HG03457 (cell line): ENCODE measurements at regions not wholly inside any gene's neighbourhood (a gene's known extent, or its start where the extent isn't known, plus 50 kb on each side); places are given as distances from the start of the nearest gene placed in this dataset.

ENCODE experiments used
- ATAC-seq: cut with Tn5 transposase; IDR thresholded peaks from one replicate; pipeline ENCODE4 v1.9.1; 2021; ENCODE audit warnings: moderate number of reproducible peaks; ENCODE audit not compliant: unreplicated experiment

- no peak for ATAC-seq
These were observed 534.7 kb downstream of the KLF12 start for GRCh38 chr13:73599232-73600128.

- no peak for ATAC-seq
These were observed 536.0 kb downstream of the KLF12 start for GRCh38 chr13:73598020-73598712.

- no peak for ATAC-seq
These were observed 537.6 kb downstream of the KLF5 start for GRCh38 chr13:73596382-73596781.

DNA sequence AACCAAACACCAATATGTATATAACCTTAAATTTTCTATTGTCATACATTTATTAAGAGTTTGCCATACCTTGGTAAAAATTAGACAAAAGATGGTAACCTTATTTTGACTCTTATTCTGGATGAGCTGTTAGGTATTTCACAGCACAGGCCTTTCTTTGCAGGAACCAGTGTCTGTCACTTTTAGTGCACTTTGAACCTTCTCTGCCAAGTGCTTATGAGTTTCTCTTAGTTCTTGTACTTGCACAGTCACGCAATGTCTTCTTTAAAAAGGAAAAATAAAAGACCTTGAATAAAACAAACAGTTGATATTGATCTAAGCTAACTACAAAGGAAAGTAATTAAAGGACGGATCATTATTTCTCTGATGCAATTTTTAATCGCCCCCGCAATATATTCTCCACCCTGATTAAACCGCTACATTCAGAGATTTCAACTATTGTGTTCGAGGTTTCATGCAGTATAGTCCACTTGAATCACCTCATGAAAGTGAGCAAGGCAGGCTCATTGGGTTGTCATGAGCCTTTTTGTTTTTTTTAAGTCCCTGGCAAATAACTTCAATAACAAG lies 534.5 kb downstream of the KLF5 start:
- no peak for ATAC-seq

DNA sequence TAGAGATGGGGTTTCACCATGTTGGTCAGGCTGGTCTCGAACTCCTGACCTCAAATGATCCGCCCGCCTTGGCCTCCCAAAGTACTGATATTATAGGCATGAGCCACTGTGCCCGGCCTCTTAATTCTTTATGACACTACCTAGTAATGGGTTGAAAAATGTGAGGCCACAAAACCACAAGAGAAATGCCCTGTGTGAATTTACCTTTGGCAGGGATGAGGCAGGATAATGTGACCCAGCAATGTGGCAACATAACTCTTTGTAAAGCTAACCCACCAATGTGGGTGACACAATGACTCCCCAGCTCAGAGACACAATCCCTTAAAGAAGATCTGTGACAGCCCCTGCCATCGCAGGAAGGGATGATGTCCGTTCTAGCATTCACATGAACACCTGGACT lies 533.1 kb downstream of the KLF5 start:
- no peak for ATAC-seq

GRCh38 chr13:73590795-73591194 lies 532.0 kb downstream of the KLF5 start:
- no peak for ATAC-seq

- no peak for ATAC-seq
These were observed 526.4 kb downstream of the KLF5 start for GRCh38 chr13:73585236-73585635.

DNA sequence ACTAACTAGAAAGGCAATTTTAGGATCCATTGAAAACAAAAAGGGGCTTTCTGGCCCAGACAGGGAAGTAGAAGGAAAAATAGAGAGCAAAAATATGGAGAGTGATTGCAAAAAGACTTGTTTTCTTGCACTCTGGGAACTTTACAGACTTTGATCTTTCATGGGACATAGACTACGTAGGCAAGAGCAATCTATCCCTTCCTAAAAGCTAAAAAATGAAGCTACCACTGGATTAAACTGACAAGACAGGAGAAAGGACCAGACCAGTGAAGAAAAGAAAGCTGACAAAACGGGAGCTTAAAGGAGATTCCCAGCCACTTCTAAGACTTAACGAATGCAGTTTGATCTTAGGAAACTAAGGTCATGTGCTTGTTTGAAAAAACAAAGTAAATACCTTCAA lies 524.5 kb downstream of the KLF5 start:
- no peak for ATAC-seq

- no peak for ATAC-seq
These were observed 521.9 kb downstream of the KLF5 start for GRCh38 chr13:73580513-73581267.

- ATAC-seq = no peak
These were observed 520.9 kb downstream of the KLF5 start for GRCh38 chr13:73579574-73580274.

DNA sequence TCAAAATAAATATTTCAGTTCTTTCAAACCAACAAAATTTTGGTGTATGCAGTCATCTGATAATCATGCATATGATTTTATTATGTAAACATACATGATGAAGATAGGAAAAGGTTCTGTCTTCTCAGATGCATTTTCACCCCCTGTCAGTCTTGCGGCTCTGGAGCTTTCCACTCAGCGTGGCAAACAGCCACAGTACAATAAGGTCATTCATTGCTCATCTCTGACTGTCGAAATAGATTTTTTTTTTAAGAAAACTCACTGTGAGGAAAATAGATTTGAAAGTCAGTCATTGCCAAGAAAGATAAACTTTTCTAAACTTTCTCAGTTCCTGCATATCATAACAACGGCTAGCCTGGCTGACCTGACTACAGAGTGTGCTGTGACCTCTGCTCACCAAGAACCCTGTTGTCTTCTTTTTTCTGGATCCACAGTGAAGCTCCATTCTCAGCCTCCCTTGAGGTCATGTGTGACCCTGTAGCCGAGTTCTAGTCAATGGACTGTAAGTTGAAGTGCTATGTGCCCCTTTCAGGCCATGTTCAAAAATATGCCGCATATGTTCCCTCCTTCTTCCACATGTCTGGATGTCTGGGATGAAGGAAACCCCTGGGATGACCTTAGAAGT lies 519.6 kb downstream of the KLF5 start:
- ATAC-seq = no peak

- no peak for ATAC-seq
These were observed 517.5 kb downstream of the KLF5 start for GRCh38 chr13:73576291-73576690.

- ATAC-seq = no peak
These were observed 514.0 kb downstream of the KLF5 start for GRCh38 chr13:73572824-73573223.

GRCh38 chr13:73571376-73571775 lies 512.6 kb downstream of the KLF5 start:
- ATAC-seq = no peak

DNA sequence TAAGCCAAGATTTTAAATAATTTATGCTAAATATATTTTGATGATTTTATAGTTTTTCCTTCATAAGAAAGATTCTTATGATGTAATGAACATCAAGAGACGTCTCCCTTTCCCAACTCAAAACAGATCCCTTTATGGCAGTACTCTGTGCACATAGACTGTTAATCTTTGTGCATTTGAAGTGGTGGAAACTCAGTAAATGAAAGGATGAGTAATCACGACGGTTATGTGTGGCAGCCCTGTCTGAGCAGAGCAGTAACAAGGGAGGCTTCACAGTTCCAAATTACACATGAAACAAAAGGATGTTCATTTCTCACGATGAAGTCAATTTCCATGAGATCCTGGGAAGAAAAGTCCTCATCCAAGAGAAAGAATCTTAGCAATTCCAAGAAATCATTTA lies 498.1 kb downstream of the KLF5 start:
- no peak for ATAC-seq

- ATAC-seq = no peak
These were observed 497.3 kb downstream of the KLF5 start for GRCh38 chr13:73556128-73556527.

DNA sequence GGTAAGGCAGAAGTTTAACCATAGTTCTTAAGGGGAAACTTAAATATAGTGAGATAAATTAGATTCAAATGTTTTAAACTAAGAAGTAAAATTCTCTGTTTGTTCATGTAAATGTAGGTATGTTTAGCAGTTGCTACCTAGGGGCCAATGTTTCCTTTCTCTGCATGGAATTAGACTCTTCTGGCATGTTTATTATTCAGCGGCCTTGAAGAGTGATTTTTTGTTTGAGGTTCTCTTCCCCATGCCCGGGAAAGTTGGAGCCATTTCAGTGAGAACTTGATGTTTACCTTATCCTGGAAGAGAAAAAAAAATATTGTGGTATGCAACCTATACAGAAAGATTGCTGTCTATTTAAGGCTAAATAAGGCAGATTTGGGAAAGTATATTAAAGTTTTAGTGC lies 492.9 kb downstream of the KLF5 start:
- ATAC-seq = no peak

GRCh38 chr13:73549717-73550116 lies 490.9 kb downstream of the KLF5 start:
- no peak for ATAC-seq

GRCh38 chr13:73548449-73548848 lies 489.6 kb downstream of the KLF5 start:
- ATAC-seq = no peak

GRCh38 chr13:73547239-73547638 lies 488.4 kb downstream of the KLF5 start:
- no peak for ATAC-seq
